Fibroblast of the aortic adventitia (primary cell): ENCODE measurements at regions not wholly inside any gene's neighbourhood (a gene's known extent, or its start where the extent isn't known, plus 50 kb on each side); places are given as distances from the start of the nearest gene placed in this dataset.
A peak's percentile ranks its signal among the peaks of the same experiment; 100 is the strongest.

Experiments
- DNase-seq: peaks from one replicate; pipeline ENCODE4 v3.0.0-alpha.2; 2010; ENCODE audit warnings: low read depth
- H3K4me3 ChIP-seq: 2 replicates; pipeline ENCODE4 v1.5.1; 2011; ENCODE audit warnings: low read depth, mild to moderate bottlenecking, control low read depth, low read length, moderate library complexity
- TF ChIP-seq, protein P1 (sequence below): IDR thresholded peaks from 2 replicates; pipeline ENCODE4 v1.5.1; 2011; ENCODE audit warnings: mild to moderate bottlenecking, low read length, control low read depth, inconsistent platforms; ENCODE audit not compliant: insufficient read depth

DNA sequence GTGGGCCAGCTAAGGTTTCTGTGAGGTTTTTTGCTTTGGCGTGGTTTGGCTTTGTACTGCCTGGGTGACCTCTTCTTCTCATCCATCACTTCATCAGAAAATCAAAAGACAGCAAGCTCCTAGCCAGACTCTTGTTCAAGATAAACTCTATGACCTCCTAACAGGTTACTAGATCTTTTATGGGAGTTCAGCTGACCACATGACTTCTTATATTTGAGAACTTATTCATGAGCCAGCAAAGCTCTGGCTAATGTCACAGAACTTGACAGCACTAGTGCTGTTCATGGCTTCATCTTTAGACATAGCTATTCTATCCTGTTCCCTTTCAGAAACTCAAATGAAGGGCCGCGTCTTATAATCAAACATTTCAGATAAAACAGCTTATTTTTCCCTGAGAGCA is 527.1 kb upstream of the GOLIM4 start:
- DNase-seq = no peak
- H3K4me3 ChIP-seq = no peak overlapping the region
- TF ChIP-seq, protein P1, sequence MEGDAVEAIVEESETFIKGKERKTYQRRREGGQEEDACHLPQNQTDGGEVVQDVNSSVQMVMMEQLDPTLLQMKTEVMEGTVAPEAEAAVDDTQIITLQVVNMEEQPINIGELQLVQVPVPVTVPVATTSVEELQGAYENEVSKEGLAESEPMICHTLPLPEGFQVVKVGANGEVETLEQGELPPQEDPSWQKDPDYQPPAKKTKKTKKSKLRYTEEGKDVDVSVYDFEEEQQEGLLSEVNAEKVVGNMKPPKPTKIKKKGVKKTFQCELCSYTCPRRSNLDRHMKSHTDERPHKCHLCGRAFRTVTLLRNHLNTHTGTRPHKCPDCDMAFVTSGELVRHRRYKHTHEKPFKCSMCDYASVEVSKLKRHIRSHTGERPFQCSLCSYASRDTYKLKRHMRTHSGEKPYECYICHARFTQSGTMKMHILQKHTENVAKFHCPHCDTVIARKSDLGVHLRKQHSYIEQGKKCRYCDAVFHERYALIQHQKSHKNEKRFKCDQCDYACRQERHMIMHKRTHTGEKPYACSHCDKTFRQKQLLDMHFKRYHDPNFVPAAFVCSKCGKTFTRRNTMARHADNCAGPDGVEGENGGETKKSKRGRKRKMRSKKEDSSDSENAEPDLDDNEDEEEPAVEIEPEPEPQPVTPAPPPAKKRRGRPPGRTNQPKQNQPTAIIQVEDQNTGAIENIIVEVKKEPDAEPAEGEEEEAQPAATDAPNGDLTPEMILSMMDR = no peak

DNA sequence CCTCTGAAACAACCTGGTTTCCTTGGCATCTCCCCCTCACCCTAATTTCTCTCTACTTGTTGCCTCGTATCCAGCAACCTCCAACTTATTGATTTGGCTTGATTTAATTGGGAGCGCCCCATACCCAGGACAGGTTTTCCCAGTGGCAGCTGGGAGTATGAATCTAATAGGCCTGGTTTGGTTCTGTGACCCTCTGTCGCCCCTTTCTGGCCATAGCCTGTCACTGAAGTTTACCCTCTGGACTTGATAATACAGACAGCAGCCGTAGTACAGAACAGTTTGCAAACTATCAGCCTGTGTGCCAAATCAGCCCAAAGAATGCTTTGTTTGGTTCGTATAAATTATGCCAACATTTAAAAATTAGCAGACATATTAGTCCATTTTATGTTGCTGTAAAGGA is 525.1 kb upstream of the GOLIM4 start:
- no peak for DNase-seq
- TF ChIP-seq, protein P1 = peak; percentile 21
- no peak overlapping the region for H3K4me3 ChIP-seq

DNA sequence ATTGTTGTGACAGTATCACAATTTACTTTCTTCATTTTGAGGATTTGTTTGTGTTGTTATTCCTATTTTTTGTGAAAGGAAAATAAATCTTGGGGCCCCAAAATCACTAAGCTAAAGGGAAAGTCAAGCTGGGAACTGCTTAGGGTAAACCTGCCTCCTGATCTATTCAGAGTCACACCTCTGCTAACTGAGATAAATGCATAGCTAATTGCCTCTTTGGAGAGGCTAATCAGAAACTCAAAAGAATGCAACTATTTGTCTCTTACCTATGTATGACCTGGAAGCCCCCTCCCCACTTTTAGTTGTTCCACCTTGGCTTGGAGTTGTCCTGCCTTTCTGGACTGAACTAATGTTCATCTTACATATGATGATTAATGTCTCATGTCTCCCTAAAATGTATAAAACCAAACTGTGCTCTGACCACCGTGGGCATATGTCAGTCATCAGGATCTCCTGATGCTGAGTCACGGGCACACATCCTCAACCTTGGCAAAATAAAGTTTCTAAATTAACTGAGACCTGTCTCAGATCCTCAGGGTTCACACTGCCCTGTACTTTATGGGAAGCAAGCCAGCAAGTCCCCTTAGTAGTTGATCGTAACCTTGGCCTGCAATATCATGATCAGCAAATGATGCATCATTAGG is 523.2 kb upstream of the GOLIM4 start:
- TF ChIP-seq, protein P1 = no peak
- DNase-seq = no peak
- H3K4me3 ChIP-seq = no peak overlapping the region

DNA sequence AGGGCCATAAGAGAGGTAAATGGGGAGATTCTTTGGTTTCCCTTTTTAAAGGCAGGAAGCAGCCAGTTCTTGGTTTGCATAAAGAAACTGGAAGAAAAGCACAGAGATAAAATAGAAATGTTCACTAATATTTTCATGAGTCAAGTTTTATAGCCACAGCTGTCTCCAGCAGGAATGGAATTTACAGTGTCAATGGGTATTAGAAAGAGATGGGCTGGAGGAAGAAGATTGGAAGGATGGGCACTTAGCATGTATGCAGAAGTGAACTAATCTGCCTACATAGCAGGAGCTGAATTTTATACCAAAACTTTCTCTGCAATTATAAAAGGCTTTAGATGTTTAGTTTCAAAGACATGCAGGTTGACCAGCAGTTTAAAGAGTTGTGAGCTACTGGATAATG is 521.9 kb upstream of the GOLIM4 start:
- H3K4me3 ChIP-seq = no peak overlapping the region
- TF ChIP-seq, protein P1 = no peak
- DNase-seq = no peak

DNA sequence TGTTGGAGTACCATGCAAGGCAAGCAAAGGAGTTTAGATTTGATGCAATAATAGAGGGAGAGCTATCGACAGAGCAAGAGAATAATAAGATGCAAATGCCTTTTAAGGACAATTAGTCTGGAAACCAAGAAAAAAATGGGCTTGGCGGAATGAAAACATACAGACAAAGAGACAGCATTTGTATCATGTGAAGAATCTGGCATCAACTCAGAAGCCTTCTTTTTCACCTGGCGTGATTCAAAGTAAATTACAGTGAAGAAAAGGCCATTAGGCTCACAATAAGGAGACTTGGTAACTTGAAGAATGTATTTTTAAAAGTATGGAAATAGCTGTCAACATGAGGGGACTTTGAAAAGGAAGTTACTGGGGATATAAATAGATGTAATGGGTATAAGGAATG is 521.2 kb upstream of the GOLIM4 start:
- DNase-seq = no peak
- TF ChIP-seq, protein P1 = no peak
- H3K4me3 ChIP-seq = no peak overlapping the region

DNA sequence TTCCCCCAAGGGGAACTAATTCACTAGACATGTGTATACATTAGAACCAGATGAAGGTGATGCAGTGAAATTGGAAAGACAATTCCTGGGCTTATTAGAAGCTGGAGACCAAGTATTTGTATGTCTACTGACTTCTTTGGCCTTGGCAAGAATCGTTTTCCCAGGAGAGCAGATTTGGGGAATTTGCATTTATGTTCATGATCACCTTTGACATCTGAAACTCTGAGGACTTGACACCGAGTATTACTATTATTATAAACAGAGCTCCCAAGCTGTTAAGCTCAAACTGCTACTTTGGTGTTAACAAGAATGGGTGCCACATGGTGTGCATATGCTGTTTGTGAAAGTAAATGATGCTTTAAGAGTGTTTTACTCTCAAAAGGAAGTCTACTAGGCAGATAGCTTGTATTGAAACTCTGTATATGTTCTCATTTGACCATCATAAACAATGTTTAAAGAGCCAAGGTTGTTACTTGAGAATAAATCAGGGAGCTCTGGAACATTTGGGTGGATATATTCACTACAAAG is 519.8 kb upstream of the GOLIM4 start:
- TF ChIP-seq, protein P1 = no peak
- DNase-seq = no peak
- no peak overlapping the region for H3K4me3 ChIP-seq

DNA sequence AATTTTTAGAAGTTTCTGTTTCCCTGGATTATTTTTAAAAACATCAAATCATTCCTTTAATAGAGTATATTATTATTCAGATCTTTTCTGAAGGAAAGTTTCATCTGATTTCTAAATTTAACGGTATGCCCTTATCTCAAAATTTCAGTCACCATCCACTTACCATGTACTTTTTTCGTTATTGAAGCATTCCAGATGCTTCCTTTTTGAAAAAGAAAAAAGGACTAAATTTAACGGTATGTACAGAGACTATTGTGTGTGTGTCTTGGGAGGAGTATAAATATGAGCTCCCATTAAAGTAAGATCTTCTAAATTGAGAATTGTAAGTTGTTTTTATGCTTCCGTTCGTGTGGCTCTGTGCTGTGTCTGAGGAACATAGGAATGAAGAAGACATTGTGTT is 517.4 kb upstream of the GOLIM4 start:
- TF ChIP-seq, protein P1 = no peak

More for the DNA sequence above, 517.4 kb upstream of the GOLIM4 start:
- no peak for DNase-seq
- no peak overlapping the region for H3K4me3 ChIP-seq
